ENCODE measurements at regions not wholly inside any gene's neighbourhood (a gene's known extent, or its start where the extent isn't known, plus 50 kb on each side); places are given as distances from the start of the nearest gene placed in this dataset.

- TF ChIP-seq, protein P1, sequence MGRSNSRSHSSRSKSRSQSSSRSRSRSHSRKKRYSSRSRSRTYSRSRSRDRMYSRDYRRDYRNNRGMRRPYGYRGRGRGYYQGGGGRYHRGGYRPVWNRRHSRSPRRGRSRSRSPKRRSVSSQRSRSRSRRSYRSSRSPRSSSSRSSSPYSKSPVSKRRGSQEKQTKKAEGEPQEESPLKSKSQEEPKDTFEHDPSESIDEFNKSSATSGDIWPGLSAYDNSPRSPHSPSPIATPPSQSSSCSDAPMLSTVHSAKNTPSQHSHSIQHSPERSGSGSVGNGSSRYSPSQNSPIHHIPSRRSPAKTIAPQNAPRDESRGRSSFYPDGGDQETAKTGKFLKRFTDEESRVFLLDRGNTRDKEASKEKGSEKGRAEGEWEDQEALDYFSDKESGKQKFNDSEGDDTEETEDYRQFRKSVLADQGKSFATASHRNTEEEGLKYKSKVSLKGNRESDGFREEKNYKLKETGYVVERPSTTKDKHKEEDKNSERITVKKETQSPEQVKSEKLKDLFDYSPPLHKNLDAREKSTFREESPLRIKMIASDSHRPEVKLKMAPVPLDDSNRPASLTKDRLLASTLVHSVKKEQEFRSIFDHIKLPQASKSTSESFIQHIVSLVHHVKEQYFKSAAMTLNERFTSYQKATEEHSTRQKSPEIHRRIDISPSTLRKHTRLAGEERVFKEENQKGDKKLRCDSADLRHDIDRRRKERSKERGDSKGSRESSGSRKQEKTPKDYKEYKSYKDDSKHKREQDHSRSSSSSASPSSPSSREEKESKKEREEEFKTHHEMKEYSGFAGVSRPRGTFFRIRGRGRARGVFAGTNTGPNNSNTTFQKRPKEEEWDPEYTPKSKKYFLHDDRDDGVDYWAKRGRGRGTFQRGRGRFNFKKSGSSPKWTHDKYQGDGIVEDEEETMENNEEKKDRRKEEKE (IDR thresholded peaks at IDR 0.05): no peak
- no peak for TF ChIP-seq RAD51 (IDR thresholded peaks at IDR 0.05)
These were observed 448.0 kb downstream of the CDH10 start for GRCh38 chr5:24196789-24197188.

Measured in GM12878 (cell line).